ENCODE measurements at regions not wholly inside any gene's neighbourhood (a gene's known extent, or its start where the extent isn't known, plus 50 kb on each side); places are given as distances from the start of the nearest gene placed in this dataset.

GRCh38 chr1:69122373-69122772 lies 445.3 kb upstream of the LRRC7 start:
- DNase-seq (ENCODE audit: low read depth in 4 of 4, low spot score in 3 of 4) = no peak

DNA sequence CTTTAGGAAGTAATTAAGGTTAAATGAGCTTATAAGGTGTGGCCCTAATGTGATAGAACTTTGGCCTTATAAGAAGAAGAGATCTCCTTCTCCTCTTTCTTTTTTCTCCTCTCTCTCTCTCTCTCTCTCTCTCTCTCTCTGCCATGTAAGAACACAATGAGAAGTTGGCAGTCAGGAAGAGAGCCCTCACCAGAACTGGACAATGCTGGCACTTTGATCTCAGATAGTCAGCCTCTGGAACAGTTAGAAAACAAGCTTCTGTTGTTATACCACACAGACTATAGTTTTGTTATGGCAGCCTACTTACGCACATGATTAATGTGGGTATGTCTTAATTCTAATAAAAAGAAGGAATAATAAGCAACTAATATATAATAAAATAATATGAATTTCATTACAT lies 444.2 kb upstream of the LRRC7 start:
- DNase-seq (ENCODE audit: low read depth in 4 of 4, low spot score in 3 of 4) = no peak

GRCh38 chr1:69126796-69127195 lies 440.9 kb upstream of the LRRC7 start:
- DNase-seq (ENCODE audit: low read depth in 4 of 4, low spot score in 3 of 4) = no peak

- DNase-seq (ENCODE audit: low read depth in 4 of 4, low spot score in 3 of 4) = no peak
Measured at GRCh38 chr1:69128204-69128603, 439.5 kb upstream of the LRRC7 start.

- no peak for DNase-seq (ENCODE audit: low read depth in 4 of 4, low spot score in 3 of 4)
Measured at GRCh38 chr1:69129538-69129937, 438.2 kb upstream of the LRRC7 start.

- DNase-seq (ENCODE audit: low read depth in 4 of 4, low spot score in 3 of 4) = no peak
Measured at GRCh38 chr1:69138172-69138571, 429.6 kb upstream of the LRRC7 start.

- DNase-seq (ENCODE audit: low read depth in 4 of 4, low spot score in 3 of 4) = no peak
Measured at GRCh38 chr1:69139007-69139406, 428.7 kb upstream of the LRRC7 start.

DNA sequence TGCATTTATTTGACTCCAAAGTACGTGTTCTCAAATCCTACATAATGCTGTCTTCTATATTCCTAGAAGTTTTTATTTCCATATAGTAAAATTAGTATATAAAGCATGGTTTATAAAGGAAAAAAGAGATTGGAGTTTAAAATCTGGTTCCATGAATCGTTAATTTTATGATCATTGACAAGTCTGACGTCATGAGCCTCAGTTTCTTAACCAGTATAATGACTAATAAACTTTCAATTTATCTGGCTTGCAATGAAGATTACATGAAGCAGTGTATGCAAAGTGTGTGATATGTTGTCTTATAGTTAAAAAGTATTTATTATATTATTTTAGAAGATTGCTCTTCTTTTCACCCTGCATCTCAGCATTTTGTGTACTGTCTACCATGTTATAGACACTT lies 421.4 kb upstream of the LRRC7 start:
- no peak for DNase-seq (ENCODE audit: low read depth in 4 of 4, low spot score in 3 of 4)

GRCh38 chr1:69148731-69149130 lies 419.0 kb upstream of the LRRC7 start:
- no peak for DNase-seq (ENCODE audit: low read depth in 4 of 4, low spot score in 3 of 4)

DNA sequence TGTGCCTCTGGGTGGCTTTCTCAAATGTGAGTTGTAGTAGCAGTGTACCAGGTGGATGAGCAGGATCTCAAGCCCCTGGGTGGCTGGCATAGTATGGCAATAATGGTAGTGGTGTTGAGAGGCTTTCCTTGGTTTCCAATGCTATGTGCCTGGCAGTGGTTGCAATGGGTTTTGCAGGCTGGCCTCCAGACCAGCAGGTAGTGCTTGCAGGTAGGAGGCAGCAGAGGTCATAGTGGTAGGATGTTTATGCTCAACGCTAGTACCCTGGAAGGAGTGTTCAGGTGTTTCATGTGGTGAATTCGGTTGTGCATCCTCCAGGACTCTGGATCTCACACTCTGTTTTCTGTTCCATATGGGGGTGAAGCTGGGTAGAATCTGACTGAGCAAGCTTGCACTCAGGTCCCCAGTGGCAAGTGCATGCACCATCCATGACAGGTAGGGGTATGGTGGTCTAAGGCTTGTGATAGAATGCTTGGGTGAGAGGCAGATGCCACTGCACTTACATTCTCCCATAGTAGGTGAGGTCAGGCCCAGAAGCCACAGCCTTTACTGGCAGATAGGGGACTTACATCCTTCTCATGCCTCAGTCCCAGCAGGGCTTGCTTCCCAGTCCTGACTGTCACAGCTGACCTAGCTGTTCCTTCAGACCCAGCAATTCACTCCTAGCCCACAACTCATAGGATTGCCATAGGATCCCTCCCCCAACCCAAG lies 410.5 kb upstream of the LRRC7 start:
- DNase-seq (ENCODE audit: low read depth in 4 of 4, low spot score in 3 of 4) = no peak

GRCh38 chr1:69163241-69163640 lies 404.5 kb upstream of the LRRC7 start:
- DNase-seq (ENCODE audit: low read depth in 4 of 4, low spot score in 3 of 4) = no peak

DNA sequence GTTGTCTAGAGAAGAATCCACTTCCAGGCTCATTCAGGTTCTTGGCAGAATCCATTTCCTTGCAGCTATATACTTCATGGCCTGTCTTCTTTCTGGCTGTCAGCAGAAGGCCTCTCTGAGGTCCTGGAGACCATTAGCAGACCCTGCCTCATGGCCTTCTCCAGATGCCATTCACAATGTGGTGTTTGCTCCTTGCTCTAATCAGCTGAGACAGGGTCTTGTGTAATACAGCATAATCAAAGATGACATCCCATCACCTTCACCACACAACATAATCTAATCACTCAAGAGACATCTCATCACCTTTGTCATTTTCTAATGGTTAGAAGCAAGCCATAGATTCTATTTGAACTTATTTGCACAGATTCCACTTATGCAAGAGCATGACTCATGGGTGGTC lies 403.9 kb upstream of the LRRC7 start:
- DNase-seq (ENCODE audit: low read depth in 4 of 4, low spot score in 3 of 4) = no peak

DNA sequence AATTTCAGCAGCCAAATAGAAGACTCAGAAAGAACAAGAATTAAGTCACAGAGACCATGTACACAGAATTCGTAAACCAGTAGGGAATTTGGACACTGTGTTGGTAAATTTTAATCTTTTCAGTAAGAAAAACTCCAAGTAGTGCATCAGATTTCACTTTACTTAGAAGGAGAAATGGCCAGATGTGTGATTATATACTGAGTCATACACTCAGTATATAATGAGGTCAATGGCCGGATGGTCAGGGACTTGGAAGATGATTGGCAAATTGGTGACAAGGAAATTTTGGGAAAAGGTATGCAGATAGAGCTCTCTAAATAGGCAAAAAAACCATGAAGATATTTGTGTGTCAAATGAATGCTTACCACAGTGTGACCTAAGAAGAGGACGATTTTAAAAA lies 399.8 kb upstream of the LRRC7 start:
- no peak for DNase-seq (ENCODE audit: low read depth in 4 of 4, low spot score in 3 of 4)

DNA sequence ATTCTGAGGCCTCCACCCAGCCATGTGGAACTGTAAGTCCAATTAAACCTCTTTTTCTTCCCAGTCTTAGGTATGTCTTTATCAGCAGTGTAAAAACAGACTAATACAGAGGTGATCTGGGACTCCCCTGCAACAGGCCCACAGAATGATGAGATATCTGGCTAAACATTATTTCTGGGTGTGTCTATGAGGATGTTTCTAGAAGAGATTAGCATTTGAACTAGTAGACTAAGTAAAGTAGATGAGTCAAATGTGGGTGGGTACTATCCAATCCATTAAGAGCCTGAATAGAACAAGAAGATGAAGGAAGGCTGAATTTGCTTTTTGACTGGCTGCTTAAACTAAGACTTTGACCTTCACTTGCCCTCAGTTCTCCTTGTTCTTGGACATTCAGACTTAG lies 396.5 kb upstream of the LRRC7 start:
- no peak for DNase-seq (ENCODE audit: low read depth in 4 of 4, low spot score in 3 of 4)

GRCh38 chr1:69172003-69173000 lies 395.4 kb upstream of the LRRC7 start:
- no peak for DNase-seq (ENCODE audit: low read depth in 4 of 4, low spot score in 3 of 4)

DNA sequence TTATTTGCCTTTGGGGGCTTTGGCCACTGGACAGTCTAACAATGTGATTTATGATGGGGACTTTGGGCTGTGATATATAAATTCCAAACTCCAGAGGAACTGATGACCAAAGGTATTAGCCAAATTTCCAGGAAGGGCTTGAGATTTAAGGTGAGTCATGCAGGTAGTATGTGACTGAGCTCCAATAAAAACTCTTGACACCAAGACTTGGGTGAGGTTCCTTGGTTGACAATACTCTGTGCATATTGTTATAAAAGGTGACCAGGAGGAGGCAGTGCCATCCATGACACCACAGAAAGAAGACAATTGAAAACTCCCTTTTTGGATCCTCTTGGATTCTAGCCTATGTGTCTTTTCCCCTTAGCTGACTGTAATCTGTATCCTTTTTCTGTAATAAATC lies 392.7 kb upstream of the LRRC7 start:
- DNase-seq (ENCODE audit: low read depth in 4 of 4, low spot score in 3 of 4) = no peak

- no peak for DNase-seq (ENCODE audit: low read depth in 4 of 4, low spot score in 3 of 4)
Measured at GRCh38 chr1:69180358-69180757, 387.4 kb upstream of the LRRC7 start.

DNA sequence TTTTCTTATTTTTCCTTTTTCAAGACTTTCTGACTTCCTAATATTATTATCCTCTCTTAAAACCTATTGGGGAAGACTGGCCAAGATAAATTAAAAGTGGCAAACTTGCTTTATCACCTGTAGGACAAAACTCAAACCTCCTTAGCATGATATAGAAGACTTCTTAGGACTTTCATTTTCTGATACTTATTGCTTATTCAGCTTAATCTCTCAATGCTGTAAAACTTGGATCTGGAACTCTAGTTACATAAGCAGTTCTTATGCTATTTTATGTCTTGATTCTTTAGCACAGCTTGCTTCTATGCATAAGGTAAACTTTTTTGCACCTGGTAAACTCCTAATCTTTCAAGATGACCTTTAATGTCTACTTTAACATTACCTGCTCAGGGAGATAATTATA lies 382.3 kb upstream of the LRRC7 start:
- DNase-seq (ENCODE audit: low read depth in 4 of 4, low spot score in 3 of 4) = no peak

DNA sequence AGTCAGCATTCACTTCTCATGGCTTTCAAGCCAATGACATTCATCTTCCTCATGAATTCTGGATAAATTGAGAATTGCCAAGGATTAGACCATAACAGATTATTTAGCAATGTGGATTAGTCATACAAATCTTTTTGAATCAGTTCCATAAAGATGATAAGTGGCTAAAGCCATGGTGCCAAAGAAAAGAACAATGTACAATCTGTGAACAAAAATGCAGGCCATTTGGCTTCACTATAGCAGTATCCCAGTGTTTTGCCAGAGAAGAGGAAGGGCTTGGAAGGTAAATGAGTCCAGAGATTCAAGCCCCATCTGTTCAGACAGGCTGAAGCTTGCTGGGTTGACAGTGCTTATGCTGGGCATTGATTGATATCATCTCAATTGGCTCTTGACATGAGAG lies 376.4 kb upstream of the LRRC7 start:
- DNase-seq (ENCODE audit: low read depth in 4 of 4, low spot score in 3 of 4) = no peak

GRCh38 chr1:69195136-69195535 lies 372.6 kb upstream of the LRRC7 start:
- DNase-seq (ENCODE audit: low read depth in 4 of 4, low spot score in 3 of 4) = no peak

- no peak for DNase-seq (ENCODE audit: low read depth in 4 of 4, low spot score in 3 of 4)
Measured at GRCh38 chr1:69196071-69196470, 371.7 kb upstream of the LRRC7 start.

DNA sequence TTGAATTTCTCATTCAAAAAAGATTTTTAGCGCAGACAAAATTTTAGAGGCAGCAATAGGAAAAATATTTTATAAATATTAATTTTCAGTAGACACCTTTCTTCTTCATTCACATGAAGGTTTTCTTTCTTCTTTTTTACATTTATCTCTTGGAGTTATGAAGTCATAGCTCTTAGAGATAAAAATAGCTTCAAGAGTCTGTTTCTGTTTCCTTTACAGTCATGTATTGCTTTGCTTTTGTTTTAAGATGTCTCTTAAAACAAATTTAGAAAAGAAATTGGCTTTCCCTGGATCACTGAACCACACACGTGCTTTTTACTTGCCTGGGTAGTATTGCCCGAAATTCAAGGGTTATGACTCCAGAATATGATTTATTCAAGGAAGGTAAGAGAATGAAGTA lies 369.9 kb upstream of the LRRC7 start:
- DNase-seq (ENCODE audit: low read depth in 4 of 4, low spot score in 3 of 4) = no peak

All from right renal pelvis (tissue), 4 donors.